Vagina (tissue), 2 donors: ENCODE measurements at regions not wholly inside any gene's neighbourhood (a gene's known extent, or its start where the extent isn't known, plus 50 kb on each side); places are given as distances from the start of the nearest gene placed in this dataset.

Source experiments
- CTCF ChIP-seq, 3 experiments: fragments of 450-650 bp in 2 of 3; fragments of 200-600 bp in 1 of 3; sonication (generic) in 1 of 3; IDR thresholded peaks; one replicate each; pipeline ENCODE4 v1.5.1; 2017 to 2019; ENCODE audit warnings: antibody characterized with exemption in 3 of 3, mild to moderate bottlenecking in 2 of 3, moderate library complexity in 2 of 3
- POLR2A ChIP-seq, 2 donors: fragments of 450-650 bp; IDR thresholded peaks; one replicate each; pipeline ENCODE4 v1.6.1; 2017; ENCODE audit warnings: antibody characterized with exemption in 2 of 2, mild to moderate bottlenecking in 2 of 2, moderate library complexity in 2 of 2

- TF ChIP-seq CTCF (IDR thresholded peaks at IDR 0.05) (no peak), POLR2A (IDR thresholded peaks at IDR 0.05) (no peak)
These were observed 420.4 kb downstream of the DSC3 start for GRCh38 chr18:30622104-30622503.
